HFFc6 (cell line): ENCODE measurements at regions not wholly inside any gene's neighbourhood (a gene's known extent, or its start where the extent isn't known, plus 50 kb on each side); places are given as distances from the start of the nearest gene placed in this dataset.

Experiments
- DNase-seq: peaks from one replicate; pipeline ENCODE4 v3.0.0-alpha.2; 2018
- H3K27ac Mint-ChIP-seq: 2 replicates; pipeline ENCODE4 v1.8.0; 2020; ENCODE audit warnings: mild to moderate bottlenecking, mixed read lengths
- H3K27me3 Mint-ChIP-seq: 2 replicates; pipeline ENCODE4 v1.8.0; 2021; ENCODE audit warnings: mild to moderate bottlenecking, moderate library complexity, mixed read lengths; ENCODE audit not compliant: insufficient read depth
- H3K36me3 Mint-ChIP-seq: 2 replicates; pipeline ENCODE4 v1.8.0; 2021; ENCODE audit warnings: low read depth, mixed read lengths
- H3K4me1 Mint-ChIP-seq: 2 replicates; pipeline ENCODE4 v1.8.0; 2020; ENCODE audit warnings: low read depth, mixed read lengths
- H3K4me3 Mint-ChIP-seq: 2 replicates; pipeline ENCODE4 v1.8.0; 2020; ENCODE audit warnings: mild to moderate bottlenecking, moderate library complexity, mixed read lengths
- H3K9me3 Mint-ChIP-seq: 2 replicates; pipeline ENCODE4 v1.8.0; 2020; ENCODE audit warnings: mild to moderate bottlenecking, mixed read lengths
- CTCF ChIP-seq: fragments of 200-600 bp; sonication (generic); IDR thresholded peaks from 2 replicates; pipeline ENCODE4 v1.5.0; 2021; ENCODE audit warnings: antibody characterized with exemption, mild to moderate bottlenecking

- DNase-seq: no peak
- Mint-ChIP-seq H3K27ac (peak overlapping the region; percentile 92), H3K36me3 (peaks cover 10% of the 10 kb centered on the region), H3K4me3 (no peak overlapping the region), H3K9me3 (peaks cover 6% of the 10 kb centered on the region), H3K27me3 (peaks cover 1% of the 10 kb centered on the region), H3K4me1 (peaks cover 50% of the 10 kb centered on the region)
- TF ChIP-seq CTCF: no peak
Measured at GRCh38 chr20:43842126-43843020, 72.3 kb upstream of the TOX2 start.

- peak; percentile 70 for TF ChIP-seq CTCF
- Mint-ChIP-seq H3K4me1 (peaks cover 34% of the 10 kb centered on the region), H3K36me3 (peaks cover 10% of the 10 kb centered on the region), H3K27ac (no peak overlapping the region), H3K27me3 (peaks cover 2% of the 10 kb centered on the region), H3K4me3 (no peak overlapping the region), H3K9me3 (peaks cover 6% of the 10 kb centered on the region)
- DNase-seq: no peak
Measured at GRCh38 chr20:43840382-43841070, 74.1 kb upstream of the TOX2 start.

DNA sequence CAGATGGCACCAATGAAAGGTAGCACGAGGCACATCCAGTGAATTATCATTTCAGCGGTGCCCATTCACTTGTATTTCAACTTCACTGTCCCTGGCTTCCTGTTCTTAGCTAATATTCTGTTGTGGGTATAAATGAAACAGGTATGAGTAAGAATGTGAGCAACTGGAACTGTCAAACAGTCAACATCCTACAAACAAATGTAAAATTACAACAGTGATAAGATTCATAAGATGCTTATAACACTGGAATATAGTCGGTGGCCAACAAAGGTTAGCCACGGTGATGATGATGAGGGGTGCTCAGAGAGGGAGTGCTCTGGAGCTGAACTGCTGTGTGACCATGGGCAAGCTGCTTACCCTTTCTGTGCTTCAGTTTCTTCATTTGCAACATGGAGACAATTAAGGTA lies 74.9 kb upstream of the TOX2 start:
- Mint-ChIP-seq H3K27me3 (peaks cover 2% of the 10 kb centered on the region), H3K9me3 (peaks cover 6% of the 10 kb centered on the region)
- TF ChIP-seq CTCF: no peak

GRCh38 chr20:43838703-43839060 lies 76.0 kb upstream of the TOX2 start:
- Mint-ChIP-seq H3K4me1 (peaks cover 15% of the 10 kb centered on the region), H3K27ac (no peak overlapping the region), H3K27me3 (peaks cover 4% of the 10 kb centered on the region), H3K36me3 (peaks cover 4% of the 10 kb centered on the region), H3K4me3 (no peak overlapping the region), H3K9me3 (peaks cover 4% of the 10 kb centered on the region)
- no peak for DNase-seq
- no peak for TF ChIP-seq CTCF

More for the DNA sequence above, 74.9 kb upstream of the TOX2 start:
- no peak overlapping the region for H3K27ac Mint-ChIP-seq
- no peak overlapping the region for H3K4me3 Mint-ChIP-seq
- H3K36me3 Mint-ChIP-seq: peaks cover 10% of the 10 kb centered on the region
- no peak for DNase-seq
- peaks cover 26% of the 10 kb centered on the region for H3K4me1 Mint-ChIP-seq

- Mint-ChIP-seq H3K36me3 (no peaks in the 10 kb centered on the region), H3K27ac (no peak overlapping the region), H3K9me3 (no peaks in the 10 kb centered on the region), H3K4me3 (no peak overlapping the region), H3K4me1 (peaks cover 9% of the 10 kb centered on the region), H3K27me3 (peaks cover 4% of the 10 kb centered on the region)
- no peak for TF ChIP-seq CTCF
- no peak for DNase-seq
Measured at GRCh38 chr20:43837856-43838702, 76.6 kb upstream of the TOX2 start.
